GM18511 (cell line): ENCODE measurements at regions not wholly inside any gene's neighbourhood (a gene's known extent, or its start where the extent isn't known, plus 50 kb on each side); places are given as distances from the start of the nearest gene placed in this dataset.
"Not testable (repeated sequence)": the region's sequence is repeated elsewhere in the genome, so short reads cannot be mapped to it uniquely, and the experiment has no call there.

Experiments used
- ATAC-seq: cut with Tn5 transposase; IDR thresholded peaks from one replicate; pipeline ENCODE4 v1.9.1; 2021; ENCODE audit warnings: mild to moderate bottlenecking, moderate library complexity; ENCODE audit not compliant: unreplicated experiment

GRCh38 chr4:13678186-13678924 lies 50.8 kb upstream of the BOD1L1 start:
- no peak for ATAC-seq

GRCh38 chr4:13681570-13681969 lies 54.0 kb upstream of the BOD1L1 start:
- no peak for ATAC-seq

- no peak for ATAC-seq
Measured at GRCh38 chr4:13694256-13694655, 66.7 kb upstream of the BOD1L1 start.

GRCh38 chr4:13698296-13698695 lies 70.8 kb upstream of the BOD1L1 start:
- no peak for ATAC-seq

GRCh38 chr4:13700021-13700857 lies 72.7 kb upstream of the BOD1L1 start:
- no peak for ATAC-seq

GRCh38 chr4:13700858-13701140 lies 73.3 kb upstream of the BOD1L1 start:
- ATAC-seq = not testable (repeated sequence)

GRCh38 chr4:13701937-13702446 lies 74.5 kb upstream of the BOD1L1 start:
- ATAC-seq = no peak

- no peak for ATAC-seq
Measured at GRCh38 chr4:13703096-13703495, 75.6 kb upstream of the BOD1L1 start.

GRCh38 chr4:13704035-13704434 lies 76.5 kb upstream of the BOD1L1 start:
- ATAC-seq = no peak

GRCh38 chr4:13704761-13705160 lies 77.2 kb upstream of the BOD1L1 start:
- no peak for ATAC-seq

GRCh38 chr4:13705521-13706041 lies 78.1 kb upstream of the BOD1L1 start:
- ATAC-seq = no peak

GRCh38 chr4:13706120-13706519 lies 78.6 kb upstream of the BOD1L1 start:
- no peak for ATAC-seq

GRCh38 chr4:13706716-13707115 lies 79.2 kb upstream of the BOD1L1 start:
- no peak for ATAC-seq

GRCh38 chr4:13710246-13710885 lies 82.8 kb upstream of the BOD1L1 start:
- ATAC-seq = no peak

- no peak for ATAC-seq
Measured at GRCh38 chr4:13711233-13711785, 83.8 kb upstream of the BOD1L1 start.

- ATAC-seq = no peak
Measured at GRCh38 chr4:13721894-13722293, 94.4 kb upstream of the BOD1L1 start.

- ATAC-seq = no peak
Measured at GRCh38 chr4:13722649-13723048, 95.1 kb upstream of the BOD1L1 start.

GRCh38 chr4:13728761-13729160 lies 101.2 kb upstream of the BOD1L1 start:
- ATAC-seq = no peak

- no peak for ATAC-seq
Measured at GRCh38 chr4:13731019-13731418, 103.5 kb upstream of the BOD1L1 start.

- ATAC-seq = no peak
Measured at GRCh38 chr4:13733817-13734216, 106.3 kb upstream of the BOD1L1 start.

GRCh38 chr4:13750594-13750993 lies 123.1 kb upstream of the BOD1L1 start:
- ATAC-seq = no peak
